ENCODE measurements at regions not wholly inside any gene's neighbourhood (a gene's known extent, or its start where the extent isn't known, plus 50 kb on each side); places are given as distances from the start of the nearest gene placed in this dataset.

- Histone ChIP-seq H3K36me3 (ENCODE audit: control insufficient read depth in 4 of 4, insufficient read depth in 3 of 4, low read depth in 1 of 4, low read length in 3 of 4) (no peaks in the 10 kb centered on the region), H3K4me3 (ENCODE audit: low read depth in 1 of 3, low read length in 3 of 3) (no peak overlapping the region), H3K9me3 (ENCODE audit: control insufficient read depth in 4 of 4, low read length in 3 of 4) (peaks cover 0 to 6% (median 0%) of the 10 kb centered on the region in 4 donors), H3K4me1 (ENCODE audit: control insufficient read depth in 4 of 4, insufficient read depth in 4 of 4, low read length in 3 of 4) (no peaks in the 10 kb centered on the region), H3K9ac (ENCODE audit: low read depth in 1 of 2, low read length in 2 of 2) (no peak overlapping the region), H3K27ac (ENCODE audit: low read depth in 1 of 2, low read length in 2 of 2) (no peak overlapping the region), H3K27me3 (ENCODE audit: control insufficient read depth in 4 of 4, insufficient read depth in 4 of 4, low read length in 3 of 4) (no peaks in the 10 kb centered on the region)
- TF ChIP-seq RXRA (IDR thresholded peaks at IDR 0.05) (no peak), MAX (IDR thresholded peaks at IDR 0.05) (no peak), RAD21 (IDR thresholded peaks at IDR 0.05) (no peak), ZBTB33 (IDR thresholded peaks at IDR 0.05) (no peak), CTCF (IDR thresholded peaks at IDR 0.05; ENCODE audit: low read depth, low read length, missing input control) (no peak), FOXA1 (IDR thresholded peaks at IDR 0.05) (no peak), YY1 (IDR thresholded peaks at IDR 0.05) (no peak), REST (IDR thresholded peaks at IDR 0.05) (no peak), ATF3 (IDR thresholded peaks at IDR 0.05) (no peak), GABPA (IDR thresholded peaks at IDR 0.05 in 1 of 2, conservative IDR thresholded peaks at IDR 0.05 in 1 of 2) (no peak), NR2F2 (IDR thresholded peaks at IDR 0.05) (no peak), EGR1 (IDR thresholded peaks at IDR 0.05; ENCODE audit: low read depth in 2 of 2) (no peak), HNF4G (IDR thresholded peaks at IDR 0.05) (no peak), JUND (IDR thresholded peaks at IDR 0.05) (no peak), FOXA2 (IDR thresholded peaks at IDR 0.05) (no peak), HNF4A (conservative IDR thresholded peaks at IDR 0.05) (no peak)
- WGBS, result 75% methylated on average over 3 of the region's 3 CpGs
- DNase-seq (ENCODE audit: low spot score), result no peak
Observed at GRCh38 chr5:152102057-152102456, 177.4 kb upstream of the GLRA1 start.

- no peak for DNase-seq (ENCODE audit: low spot score)
- Histone ChIP-seq H3K27ac (ENCODE audit: low read depth in 1 of 2, low read length in 2 of 2) (no peak overlapping the region), H3K4me3 (ENCODE audit: low read depth in 1 of 3, low read length in 3 of 3) (no peak overlapping the region), H3K9ac (ENCODE audit: low read depth in 1 of 2, low read length in 2 of 2) (no peak overlapping the region), H3K4me1 (ENCODE audit: control insufficient read depth in 4 of 4, insufficient read depth in 4 of 4, low read length in 3 of 4) (no peaks in the 10 kb centered on the region), H3K27me3 (ENCODE audit: control insufficient read depth in 4 of 4, insufficient read depth in 4 of 4, low read length in 3 of 4) (peaks cover 0 to 3% (median 0%) of the 10 kb centered on the region in 4 donors), H3K36me3 (ENCODE audit: control insufficient read depth in 4 of 4, insufficient read depth in 3 of 4, low read depth in 1 of 4, low read length in 3 of 4) (no peaks in the 10 kb centered on the region), H3K9me3 (ENCODE audit: control insufficient read depth in 4 of 4, low read length in 3 of 4) (peaks cover 0 to 6% (median 0%) of the 10 kb centered on the region in 4 donors)
- no peak for TF ChIP-seq CTCF (IDR thresholded peaks at IDR 0.05; ENCODE audit: low read depth, low read length, missing input control)
- no peak for TF ChIP-seq RXRA (IDR thresholded peaks at IDR 0.05)
- no peak for TF ChIP-seq HNF4G (IDR thresholded peaks at IDR 0.05)
- TF ChIP-seq RAD21 (IDR thresholded peaks at IDR 0.05), result no peak
- no peak for TF ChIP-seq SP1 (IDR thresholded peaks at IDR 0.05)
- TF ChIP-seq HNF4A (conservative IDR thresholded peaks at IDR 0.05), result no peak
- no peak for TF ChIP-seq REST (IDR thresholded peaks at IDR 0.05)
- TF ChIP-seq EGR1 (IDR thresholded peaks at IDR 0.05; ENCODE audit: low read depth in 2 of 2), result no peak
Observed at GRCh38 chr5:152100462-152100861, 175.8 kb upstream of the GLRA1 start.

Measured in liver (tissue), 8 donors.